Caco-2 (cell line): ENCODE measurements at regions not wholly inside any gene's neighbourhood (a gene's known extent, or its start where the extent isn't known, plus 50 kb on each side); places are given as distances from the start of the nearest gene placed in this dataset.

Source experiments
- BruUV-seq: library from RNA; stranded (reverse); fragments of 400-500 nt; replicated peaks from 2 replicates; lab custom pipeline; 2021; lab: Mats Ljungman, UMichigan
- CTCF ChIA-PET: fragments of 300-600 bp; sonication (Branson Sonifier 250); formaldehyde crosslinking; loops from one replicate; lab custom pipeline; 2022; ENCODE audit warnings: antibody characterized with exemption; lab: Charles Lee
- POLR2A ChIA-PET: fragments of 300-600 bp; sonication (Branson Sonifier 250); formaldehyde crosslinking; loops from one replicate; lab custom pipeline; 2022; ENCODE audit warnings: antibody characterized with exemption; lab: Charles Lee
- DNase-seq, 2 experiments: peaks; one replicate each; pipeline versions ENCODE4 v3.0.0 to v3.0.0-alpha.2; 2020 to 2022
- H3K27me3 ChIP-seq: replicated peaks from 2 replicates; pipeline ENCODE4 v1.6.0; 2011; ENCODE audit warnings: low read length; ENCODE audit not compliant: control insufficient read depth, insufficient read depth
- H3K36me3 ChIP-seq: 2 replicates; pipeline ENCODE4 v1.5.1; 2011; ENCODE audit warnings: low read length; ENCODE audit not compliant: control insufficient read depth, insufficient read depth
- H3K4me1 ChIP-seq: fragments of 250-450 bp; sonication (Bioruptor Pico); 2 replicates; pipeline ENCODE4 v1.5.1; 2020; ENCODE audit warnings: mild to moderate bottlenecking
- H3K4me3 ChIP-seq: 2 replicates; pipeline ENCODE4 v1.5.1; 2011; ENCODE audit warnings: low read depth, mild to moderate bottlenecking, control low read depth, low read length
- H3K9me3 ChIP-seq: fragments of 250-450 bp; sonication (Bioruptor Pico); 2 replicates; pipeline ENCODE4 v1.5.1; 2020; ENCODE audit warnings: mild to moderate bottlenecking, moderate library complexity
- H3K27ac Mint-ChIP-seq: one replicate; pipeline ENCODE4 v1.8.0; 2022; ENCODE audit warnings: mixed read lengths; ENCODE audit not compliant: unreplicated experiment
- H3K27me3 Mint-ChIP-seq: one replicate; pipeline ENCODE4 v1.8.0; 2022; ENCODE audit warnings: mixed read lengths; ENCODE audit not compliant: insufficient read depth, unreplicated experiment
- H3K36me3 Mint-ChIP-seq: one replicate; pipeline ENCODE4 v1.8.0; 2022; ENCODE audit warnings: mild to moderate bottlenecking, mixed read lengths; ENCODE audit not compliant: insufficient read depth, unreplicated experiment
- H3K4me1 Mint-ChIP-seq: one replicate; pipeline ENCODE4 v1.8.0; 2022; ENCODE audit warnings: low read depth, mixed read lengths; ENCODE audit not compliant: unreplicated experiment
- H3K4me3 Mint-ChIP-seq: one replicate; pipeline ENCODE4 v1.8.0; 2022; ENCODE audit warnings: mild to moderate bottlenecking, moderate library complexity, mixed read lengths; ENCODE audit not compliant: unreplicated experiment
- H3K9me3 Mint-ChIP-seq: one replicate; pipeline ENCODE4 v1.8.0; 2022; ENCODE audit warnings: mixed read lengths; ENCODE audit not compliant: unreplicated experiment
- intact Hi-C: fragments of 100-400 bp; cut with micrococcal nuclease; formaldehyde crosslinking; loops from one replicate; pipeline ENCODE4 v1.10.0; 2022; ENCODE audit not compliant: unreplicated experiment
- TF ChIP-seq, protein P1 (sequence below), 2 experiments: fragments of 200-600 bp in 1 of 2; IDR thresholded peaks; 1 replicate in 1 of 2; 2 replicates in 1 of 2; pipeline versions ENCODE4 v1.5.1 to v1.8.0; 2011 to 2022; ENCODE audit warnings: antibody characterized with exemption in 1 of 2, control low read depth in 1 of 2, inconsistent platforms in 1 of 2, low read depth in 1 of 2, low read length in 1 of 2, mild to moderate bottlenecking in 1 of 2, moderate library complexity in 1 of 2; ENCODE audit not compliant: insufficient read depth in 1 of 2, severe bottlenecking in 1 of 2, unreplicated experiment in 1 of 2

DNA sequence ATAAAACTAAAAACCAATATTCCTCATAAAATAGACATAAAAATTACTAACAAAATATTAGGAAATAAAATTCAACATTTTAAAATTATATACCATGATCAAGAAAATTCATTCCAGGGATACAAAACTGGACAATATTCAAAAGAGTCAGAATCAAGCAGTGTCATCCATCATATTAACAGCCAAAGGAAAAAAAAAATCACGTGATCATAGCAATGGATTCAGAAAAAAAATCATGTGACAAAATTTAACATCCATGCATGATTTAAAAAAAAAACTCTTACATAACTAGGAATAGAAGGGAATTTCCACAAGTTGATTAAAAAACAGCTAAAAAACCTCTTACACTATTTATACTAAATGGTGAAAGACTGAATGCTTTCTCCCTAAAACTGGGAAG, 95.3 kb upstream of the USP47 start:
- Mint-ChIP-seq H3K27me3 (peaks cover 29% of the 10 kb centered on the region), H3K9me3 (peaks cover 12% of the 10 kb centered on the region), H3K4me1 (no peaks in the 10 kb centered on the region), H3K4me3 (no peak overlapping the region), H3K27ac (no peak overlapping the region), H3K36me3 (no peaks in the 10 kb centered on the region)
- no peaks in the 10 kb centered on the region for H3K4me1 ChIP-seq
- no peaks in the 10 kb centered on the region for H3K27me3 ChIP-seq
- no TSS peak for BruUV-seq
- DNase-seq = no peak
- ChIA-PET POLR2A (no interaction called here), CTCF (no interaction called here)
- intact Hi-C loops = no loop called here
- no peak overlapping the region for H3K4me3 ChIP-seq
- H3K9me3 ChIP-seq = peaks cover 6% of the 10 kb centered on the region; the same call in 1 of the 2 replicates
- H3K36me3 ChIP-seq = no peaks in the 10 kb centered on the region
- TF ChIP-seq, protein P1, sequence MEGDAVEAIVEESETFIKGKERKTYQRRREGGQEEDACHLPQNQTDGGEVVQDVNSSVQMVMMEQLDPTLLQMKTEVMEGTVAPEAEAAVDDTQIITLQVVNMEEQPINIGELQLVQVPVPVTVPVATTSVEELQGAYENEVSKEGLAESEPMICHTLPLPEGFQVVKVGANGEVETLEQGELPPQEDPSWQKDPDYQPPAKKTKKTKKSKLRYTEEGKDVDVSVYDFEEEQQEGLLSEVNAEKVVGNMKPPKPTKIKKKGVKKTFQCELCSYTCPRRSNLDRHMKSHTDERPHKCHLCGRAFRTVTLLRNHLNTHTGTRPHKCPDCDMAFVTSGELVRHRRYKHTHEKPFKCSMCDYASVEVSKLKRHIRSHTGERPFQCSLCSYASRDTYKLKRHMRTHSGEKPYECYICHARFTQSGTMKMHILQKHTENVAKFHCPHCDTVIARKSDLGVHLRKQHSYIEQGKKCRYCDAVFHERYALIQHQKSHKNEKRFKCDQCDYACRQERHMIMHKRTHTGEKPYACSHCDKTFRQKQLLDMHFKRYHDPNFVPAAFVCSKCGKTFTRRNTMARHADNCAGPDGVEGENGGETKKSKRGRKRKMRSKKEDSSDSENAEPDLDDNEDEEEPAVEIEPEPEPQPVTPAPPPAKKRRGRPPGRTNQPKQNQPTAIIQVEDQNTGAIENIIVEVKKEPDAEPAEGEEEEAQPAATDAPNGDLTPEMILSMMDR (IDR thresholded peaks at IDR 0.05; ENCODE audit: insufficient read depth in 1 of 2, low read depth in 1 of 2, low read length in 1 of 2, severe bottlenecking in 1 of 2, unreplicated experiment in 1 of 2) = no peak

DNA sequence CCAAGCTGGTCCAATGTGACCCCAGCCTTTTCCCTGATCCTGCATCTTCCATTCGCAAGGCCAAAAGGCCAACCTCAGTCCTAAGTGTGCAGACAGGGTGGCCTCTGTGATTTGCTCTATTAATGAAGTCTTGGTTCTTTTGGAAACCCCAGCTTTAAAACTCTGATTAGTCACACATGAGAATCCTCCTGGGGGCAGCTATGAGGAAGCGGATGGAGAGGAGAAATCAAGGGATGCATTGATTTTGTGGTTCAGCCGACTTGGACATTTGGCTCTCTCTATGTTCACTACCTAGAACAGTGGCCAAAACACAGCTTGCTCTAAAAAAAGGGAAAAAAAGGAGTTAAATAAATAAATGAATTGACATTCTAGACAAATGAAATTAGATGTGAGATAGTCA, 98.6 kb upstream of the USP47 start:
- H3K4me1 Mint-ChIP-seq = no peaks in the 10 kb centered on the region
- ChIA-PET CTCF (no interaction called here), POLR2A (no interaction called here)
- H3K9me3 Mint-ChIP-seq = no peaks in the 10 kb centered on the region
- no peak overlapping the region for H3K4me3 Mint-ChIP-seq
- intact Hi-C loops = no loop called here
- no peak for DNase-seq
- Histone ChIP-seq H3K36me3 (no peaks in the 10 kb centered on the region), H3K4me1 (no peaks in the 10 kb centered on the region), H3K27me3 (no peaks in the 10 kb centered on the region), H3K9me3 (peaks cover 6% of the 10 kb centered on the region; the same call in 1 of the 2 replicates), H3K4me3 (no peak overlapping the region)
- H3K27me3 Mint-ChIP-seq = peaks cover 26% of the 10 kb centered on the region
- TF ChIP-seq, protein P1 (IDR thresholded peaks at IDR 0.05; ENCODE audit: insufficient read depth in 1 of 2, low read depth in 1 of 2, low read length in 1 of 2, severe bottlenecking in 1 of 2, unreplicated experiment in 1 of 2) = no peak
- H3K27ac Mint-ChIP-seq = no peak overlapping the region
- no peaks in the 10 kb centered on the region for H3K36me3 Mint-ChIP-seq
- BruUV-seq = no TSS peak

DNA sequence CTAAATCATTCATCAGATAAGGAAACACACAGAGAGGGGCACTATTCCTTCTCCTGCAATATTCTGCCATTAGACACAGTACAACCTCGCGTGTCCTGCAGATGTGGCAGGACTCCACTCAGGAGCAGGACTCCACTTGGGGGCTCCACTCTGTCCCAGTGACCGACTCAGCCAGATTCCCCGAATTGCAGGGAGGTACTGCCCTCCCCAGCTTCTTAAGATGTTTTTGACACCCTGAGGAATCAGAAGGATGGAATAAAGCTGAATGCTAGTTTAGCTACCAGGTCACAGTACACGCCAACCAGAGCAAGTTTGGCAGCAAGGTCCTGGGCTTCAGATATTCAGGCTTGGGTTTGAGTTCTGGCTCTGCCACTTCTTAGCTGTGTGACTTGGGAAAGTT, 99.3 kb upstream of the USP47 start:
- peaks cover 6% of the 10 kb centered on the region; the same call in 1 of the 2 replicates for H3K9me3 ChIP-seq
- no peak overlapping the region for H3K4me3 ChIP-seq
- no peaks in the 10 kb centered on the region for H3K36me3 Mint-ChIP-seq
- no peak overlapping the region for H3K27ac Mint-ChIP-seq
- H3K36me3 ChIP-seq = no peaks in the 10 kb centered on the region
- TF ChIP-seq, protein P1 (IDR thresholded peaks at IDR 0.05; ENCODE audit: insufficient read depth in 1 of 2, low read depth in 1 of 2, low read length in 1 of 2, severe bottlenecking in 1 of 2, unreplicated experiment in 1 of 2) = no peak
- no TSS peak for BruUV-seq
- no peak for DNase-seq
- no peaks in the 10 kb centered on the region for H3K27me3 ChIP-seq
- intact Hi-C loops = no loop called here
- POLR2A ChIA-PET = no interaction called here
- CTCF ChIA-PET = no interaction called here
- H3K27me3 Mint-ChIP-seq = peaks cover 26% of the 10 kb centered on the region
- no peaks in the 10 kb centered on the region for H3K9me3 Mint-ChIP-seq
- H3K4me1 ChIP-seq = no peaks in the 10 kb centered on the region
- H3K4me1 Mint-ChIP-seq = no peaks in the 10 kb centered on the region
- H3K4me3 Mint-ChIP-seq = no peak overlapping the region
